H9 (cell line): ENCODE measurements at regions not wholly inside any gene's neighbourhood (a gene's known extent, or its start where the extent isn't known, plus 50 kb on each side); places are given as distances from the start of the nearest gene placed in this dataset.

Experiments used
- DNase-seq: peaks from one replicate; pipeline ENCODE4 v3.0.0-alpha.2; 2017
- H2AFZ ChIP-seq: one replicate; pipeline ENCODE4 v1.6.1; 2013; ENCODE audit warnings: mild to moderate bottlenecking, low read length, control low read depth, moderate library complexity
- H2AK5ac ChIP-seq: 2 replicates; pipeline ENCODE4 v1.6.1; 2013; ENCODE audit warnings: low read length, control low read depth, mixed read lengths; ENCODE audit not compliant: insufficient read length
- H2BK120ac ChIP-seq: one replicate; pipeline ENCODE4 v1.6.1; 2013; ENCODE audit warnings: low read depth, mild to moderate bottlenecking, low read length, control low read depth, inconsistent platforms; ENCODE audit not compliant: poor library complexity, severe bottlenecking
- H2BK12ac ChIP-seq: 2 replicates; pipeline ENCODE4 v1.6.1; 2013; ENCODE audit warnings: low read length, control low read depth, mixed read lengths, low read depth; ENCODE audit not compliant: insufficient read length
- H2BK15ac ChIP-seq: 2 replicates; pipeline ENCODE4 v1.6.1; 2013; ENCODE audit warnings: low read depth, low read length, control low read depth
- H2BK20ac ChIP-seq: one replicate; pipeline ENCODE4 v1.6.1; 2013; ENCODE audit warnings: low read depth, mild to moderate bottlenecking, low read length, control low read depth, inconsistent platforms; ENCODE audit not compliant: poor library complexity, severe bottlenecking
- H2BK5ac ChIP-seq: 2 replicates; pipeline ENCODE4 v1.6.1; 2013; ENCODE audit warnings: low read length, control low read depth, mixed read lengths; ENCODE audit not compliant: insufficient read length
- H3K14ac ChIP-seq: 2 replicates; pipeline ENCODE4 v1.6.1; 2013; ENCODE audit warnings: low read length, control low read depth; ENCODE audit not compliant: insufficient read depth
- H3K18ac ChIP-seq: 2 replicates; pipeline ENCODE4 v1.6.1; 2013; ENCODE audit warnings: low read depth, mild to moderate bottlenecking, mixed read lengths, low read length, control low read depth; ENCODE audit not compliant: insufficient read length
- H3K23ac ChIP-seq: 2 replicates; pipeline ENCODE4 v1.6.1; 2013; ENCODE audit warnings: low read length, control low read depth, mixed read lengths, low read depth; ENCODE audit not compliant: insufficient read length
- H3K23me2 ChIP-seq: 2 replicates; pipeline ENCODE4 v1.6.1; 2013; ENCODE audit warnings: low read depth, mild to moderate bottlenecking, mixed read lengths, low read length, control low read depth; ENCODE audit not compliant: insufficient read length, poor library complexity, severe bottlenecking
- H3K27ac ChIP-seq: 2 replicates; pipeline ENCODE4 v1.5.1; 2013; ENCODE audit warnings: low read length, control low read depth, mixed read lengths, low read depth; ENCODE audit not compliant: insufficient read length
- H3K27me3 ChIP-seq: 2 replicates; pipeline ENCODE4 v1.6.1; 2013; ENCODE audit warnings: low read length, control low read depth, inconsistent platforms; ENCODE audit not compliant: insufficient read depth
- H3K4ac ChIP-seq: 2 replicates; pipeline ENCODE4 v1.6.1; 2013; ENCODE audit warnings: low read depth, mild to moderate bottlenecking, control low read depth, inconsistent platforms, low read length, moderate library complexity
- H3K4me1 ChIP-seq: 2 replicates; pipeline ENCODE4 v1.6.1; 2013; ENCODE audit warnings: low read length, control low read depth, inconsistent platforms; ENCODE audit not compliant: insufficient read depth
- H3K4me2 ChIP-seq: 2 replicates; pipeline ENCODE4 v1.6.1; 2013; ENCODE audit warnings: low read length, control low read depth, mixed read lengths; ENCODE audit not compliant: insufficient read length, insufficient read depth
- H3K56ac ChIP-seq: 2 replicates; pipeline ENCODE4 v1.6.1; 2013; ENCODE audit warnings: low read depth, mild to moderate bottlenecking, mixed read lengths, low read length, control low read depth; ENCODE audit not compliant: insufficient read length
- H3K79me1 ChIP-seq: 2 replicates; pipeline ENCODE4 v1.6.1; 2013; ENCODE audit warnings: low read depth, mild to moderate bottlenecking, moderate library complexity, low read length, control low read depth, inconsistent platforms; ENCODE audit not compliant: insufficient read depth, poor library complexity, severe bottlenecking
- H3K79me2 ChIP-seq: 2 replicates; pipeline ENCODE4 v1.6.1; 2013; ENCODE audit warnings: low read length, control low read depth, inconsistent platforms; ENCODE audit not compliant: insufficient read depth
- H3K9ac ChIP-seq: 2 replicates; pipeline ENCODE4 v1.6.1; 2013; ENCODE audit warnings: low read length, control low read depth, mixed read lengths; ENCODE audit not compliant: insufficient read length; ENCODE audit errors: extremely low read depth
- H3K9me3 ChIP-seq: one replicate; pipeline ENCODE4 v1.6.1; 2013; ENCODE audit warnings: low read depth, low read length, inconsistent platforms; ENCODE audit not compliant: control insufficient read depth
- H3T11ph ChIP-seq: one replicate; pipeline ENCODE4 v1.6.1; 2013; ENCODE audit warnings: mild to moderate bottlenecking, low read length, control low read depth, inconsistent platforms
- H4K20me1 ChIP-seq: one replicate; pipeline ENCODE4 v1.6.1; 2013; ENCODE audit not compliant: control insufficient read depth, insufficient read length, insufficient read depth
- H4K5ac ChIP-seq: 2 replicates; pipeline ENCODE4 v1.6.1; 2013; ENCODE audit warnings: low read depth, mild to moderate bottlenecking, mixed read lengths, low read length, control low read depth; ENCODE audit not compliant: insufficient read length
- H4K8ac ChIP-seq: replicated peaks from 2 replicates; pipeline ENCODE4 v1.6.1; 2013; ENCODE audit warnings: low read length, control low read depth, mixed read lengths, low read depth; ENCODE audit not compliant: insufficient read length
- H4K91ac ChIP-seq: 2 replicates; pipeline ENCODE4 v1.6.1; 2013; ENCODE audit warnings: low read depth, mild to moderate bottlenecking, moderate library complexity, mixed read lengths, low read length, control low read depth; ENCODE audit not compliant: insufficient read length
- H3K27ac Mint-ChIP-seq, 3 experiments: 2 replicates in 2 of 3; 3 replicates in 1 of 3; pipeline ENCODE4 v1.8.0; 2020 to 2021; ENCODE audit warnings: mixed read lengths in 3 of 3, mild to moderate bottlenecking in 1 of 3, moderate library complexity in 1 of 3
- H3K27me3 Mint-ChIP-seq: 2 replicates; pipeline ENCODE4 v1.8.0; 2021; ENCODE audit warnings: low read depth, mild to moderate bottlenecking, moderate library complexity, mixed read lengths
- H3K36me3 Mint-ChIP-seq, 3 experiments: 2 replicates in 2 of 3; 3 replicates in 1 of 3; pipeline ENCODE4 v1.8.0; 2020 to 2021; ENCODE audit warnings: low read depth in 3 of 3, mixed read lengths in 3 of 3; ENCODE audit not compliant: insufficient read depth in 1 of 3
- H3K4me1 Mint-ChIP-seq, 2 experiments: 2 replicates each; pipeline ENCODE4 v1.8.0; 2020; ENCODE audit warnings: mixed read lengths in 2 of 2
- H3K4me3 Mint-ChIP-seq, 2 experiments: 2 replicates in 1 of 2; 3 replicates in 1 of 2; pipeline ENCODE4 v1.8.0; 2020 to 2021; ENCODE audit warnings: mild to moderate bottlenecking in 2 of 2, mixed read lengths in 2 of 2, moderate library complexity in 1 of 2
- H3K9me3 Mint-ChIP-seq, 2 experiments: 2 replicates in 1 of 2; 3 replicates in 1 of 2; pipeline ENCODE4 v1.8.0; 2020; ENCODE audit warnings: mild to moderate bottlenecking in 2 of 2, mixed read lengths in 2 of 2, moderate library complexity in 1 of 2
- WGBS: extraction: QIAGEN DNeasy Blood & Tissue Kit; methylation state at CpG from one replicate; pipeline ENCODE4 v1.1.7; 2013; ENCODE audit warnings: missing lambda C conversion rate, low lambda C conversion rate, mixed read lengths; ENCODE audit not compliant: insufficient read length; ENCODE audit errors: extremely low coverage; 5-methylcytosine and 5-hydroxymethylcytosine counted together
- TF ChIP-seq, protein P1 (sequence below): fragments of 200-600 bp; sonication (generic); conservative IDR thresholded peaks from 3 replicates; pipeline ENCODE4 v1.8.0; 2021; ENCODE audit warnings: antibody characterized with exemption, mild to moderate bottlenecking

- Histone ChIP-seq H4K5ac (no peak overlapping the region), H2BK5ac (no peak overlapping the region), H2AFZ (no peak overlapping the region), H3K23ac (no peak overlapping the region), H3T11ph (no peak overlapping the region), H3K4me1 (no peaks in the 10 kb centered on the region), H3K79me2 (no peaks in the 10 kb centered on the region), H4K8ac (no peak overlapping the region), H4K20me1 (no peaks in the 10 kb centered on the region), H3K56ac (no peak overlapping the region), H3K4me2 (no peak overlapping the region), H3K9me3 (no peaks in the 10 kb centered on the region), H2BK20ac (no peak overlapping the region), H3K9ac (no peak overlapping the region), H2BK15ac (no peak overlapping the region), H2AK5ac (no peak overlapping the region), H2BK12ac (no peak overlapping the region), H3K14ac (no peak overlapping the region), H3K4ac (no peak overlapping the region), H3K27me3 (no peaks in the 10 kb centered on the region), H3K23me2 (no peaks in the 10 kb centered on the region), H2BK120ac (no peak overlapping the region), H4K91ac (no peak overlapping the region), H3K18ac (no peak overlapping the region), H3K27ac (no peak overlapping the region), H3K79me1 (no peaks in the 10 kb centered on the region)
- no peak for DNase-seq
- Mint-ChIP-seq H3K36me3 (no peaks in the 10 kb centered on the region), H3K27me3 (peaks cover 22% of the 10 kb centered on the region), H3K27ac (no peak overlapping the region), H3K4me3 (no peak overlapping the region), H3K9me3 (no peaks in the 10 kb centered on the region), H3K4me1 (no peaks in the 10 kb centered on the region)
- no CpG with 5 or more reads among the region's 3 CpGs for WGBS
- TF ChIP-seq, protein P1, sequence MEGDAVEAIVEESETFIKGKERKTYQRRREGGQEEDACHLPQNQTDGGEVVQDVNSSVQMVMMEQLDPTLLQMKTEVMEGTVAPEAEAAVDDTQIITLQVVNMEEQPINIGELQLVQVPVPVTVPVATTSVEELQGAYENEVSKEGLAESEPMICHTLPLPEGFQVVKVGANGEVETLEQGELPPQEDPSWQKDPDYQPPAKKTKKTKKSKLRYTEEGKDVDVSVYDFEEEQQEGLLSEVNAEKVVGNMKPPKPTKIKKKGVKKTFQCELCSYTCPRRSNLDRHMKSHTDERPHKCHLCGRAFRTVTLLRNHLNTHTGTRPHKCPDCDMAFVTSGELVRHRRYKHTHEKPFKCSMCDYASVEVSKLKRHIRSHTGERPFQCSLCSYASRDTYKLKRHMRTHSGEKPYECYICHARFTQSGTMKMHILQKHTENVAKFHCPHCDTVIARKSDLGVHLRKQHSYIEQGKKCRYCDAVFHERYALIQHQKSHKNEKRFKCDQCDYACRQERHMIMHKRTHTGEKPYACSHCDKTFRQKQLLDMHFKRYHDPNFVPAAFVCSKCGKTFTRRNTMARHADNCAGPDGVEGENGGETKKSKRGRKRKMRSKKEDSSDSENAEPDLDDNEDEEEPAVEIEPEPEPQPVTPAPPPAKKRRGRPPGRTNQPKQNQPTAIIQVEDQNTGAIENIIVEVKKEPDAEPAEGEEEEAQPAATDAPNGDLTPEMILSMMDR: no peak
These were observed 154.0 kb downstream of the RBMX2 start for GRCh38 chrX:130555757-130556156.
